ENCODE measurements at regions not wholly inside any gene's neighbourhood (a gene's known extent, or its start where the extent isn't known, plus 50 kb on each side); places are given as distances from the start of the nearest gene placed in this dataset.
"Not testable (repeated sequence)": the region's sequence is repeated elsewhere in the genome, so short reads cannot be mapped to it uniquely, and the experiment has no call there.

DNA sequence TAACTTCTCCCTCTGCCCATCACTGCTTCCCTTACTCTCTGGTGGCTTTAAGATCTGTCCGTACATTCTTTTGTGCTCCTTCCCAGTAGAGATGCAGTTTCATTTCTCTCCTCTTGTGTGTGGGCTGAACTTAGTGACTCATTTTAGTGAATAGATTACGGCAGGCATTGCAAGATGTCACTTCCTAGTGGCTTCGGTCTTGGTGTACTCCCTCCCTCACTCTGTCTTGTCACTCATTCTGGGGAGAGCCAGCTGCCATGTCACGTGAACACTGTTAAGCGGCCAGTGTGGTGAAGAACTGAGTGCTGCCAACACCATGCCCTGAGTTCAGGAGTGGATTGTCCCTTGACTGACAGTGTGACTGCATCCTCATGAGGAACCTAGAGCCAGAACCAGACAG, 115.9 kb downstream of the OTOR start:
- no peak for DNase-seq (ENCODE audit: low read depth)

DNA sequence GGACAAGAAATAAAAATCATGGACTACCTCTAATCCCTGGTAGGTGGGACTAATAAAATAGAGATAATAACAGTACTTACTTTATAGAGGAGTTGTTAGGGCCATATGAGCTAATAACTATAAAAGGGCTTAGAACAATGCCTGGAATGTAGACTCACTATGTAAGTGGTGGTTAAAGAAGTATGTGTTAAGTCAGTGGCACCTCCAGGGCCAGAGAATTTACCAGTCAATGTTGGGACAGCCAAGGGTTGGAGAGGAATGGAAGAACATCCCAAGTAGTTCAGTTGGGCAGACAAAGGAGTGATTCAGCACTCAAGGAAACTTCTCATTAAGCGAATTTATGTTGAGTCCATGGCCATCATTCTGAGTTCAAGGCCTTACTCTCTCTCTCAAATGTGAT, 116.8 kb downstream of the OTOR start:
- no peak for DNase-seq (ENCODE audit: low read depth)

DNA sequence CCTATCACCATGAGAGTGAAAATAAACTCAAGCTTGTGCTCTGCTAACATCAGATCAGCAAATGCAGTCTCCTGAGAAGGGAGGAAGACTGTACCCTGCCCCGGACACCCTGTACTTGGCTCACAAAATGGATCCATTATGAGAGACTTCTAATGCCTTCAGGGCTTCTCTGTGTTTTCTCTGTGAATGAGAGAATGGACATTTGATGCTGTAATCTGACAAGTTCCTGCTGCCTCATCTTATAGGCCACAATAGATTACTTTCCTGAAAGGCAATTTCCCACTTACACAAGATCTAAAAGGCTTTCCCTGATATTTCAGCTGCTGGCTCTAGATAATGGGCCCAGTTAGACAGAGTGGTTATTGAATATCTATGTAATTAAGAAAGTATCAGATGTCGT, 117.2 kb downstream of the OTOR start:
- no peak for DNase-seq (ENCODE audit: low read depth)

DNA sequence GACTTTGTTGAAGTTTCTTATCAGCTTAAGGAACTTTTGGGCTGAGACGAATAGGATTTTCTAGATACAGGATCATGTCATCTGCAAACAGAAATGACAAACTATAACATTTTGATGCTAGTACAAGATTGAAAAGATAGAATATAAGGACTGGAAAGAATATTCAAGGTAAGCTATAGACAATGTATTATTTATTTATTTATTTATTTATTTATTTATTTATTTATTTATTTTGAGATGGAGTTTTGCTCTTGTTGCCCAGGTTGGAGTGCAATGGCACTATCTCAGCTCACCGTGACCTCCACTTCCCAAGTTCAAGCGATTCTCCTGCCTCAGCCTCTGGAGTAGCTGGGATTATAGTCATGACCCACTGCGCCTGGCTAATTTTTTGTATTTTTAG, 125.0 kb downstream of the OTOR start:
- not testable (repeated sequence) for DNase-seq (ENCODE audit: low read depth)

DNA sequence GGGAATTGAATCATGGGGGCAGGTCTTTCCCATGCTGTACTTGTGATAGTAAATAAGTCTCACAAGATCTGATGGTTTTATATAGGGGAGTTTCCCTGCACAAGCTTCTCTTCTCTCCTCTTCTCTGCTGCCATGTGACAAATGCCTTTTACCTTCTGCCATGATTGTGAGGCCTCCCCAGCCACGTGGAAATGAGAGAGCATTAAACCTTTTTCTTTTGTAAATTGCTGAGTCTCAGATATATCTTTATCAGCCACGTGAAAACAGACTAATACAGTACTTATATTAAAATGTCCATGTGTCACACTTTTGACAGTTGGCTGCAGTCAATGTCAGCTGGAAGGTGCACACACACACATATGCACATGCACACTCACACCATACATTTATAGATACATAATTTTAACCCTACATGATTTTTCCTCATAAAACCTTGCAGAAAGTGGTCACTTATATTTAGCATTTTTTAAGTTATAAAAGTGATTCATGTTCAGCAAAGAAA, 128.9 kb downstream of the OTOR start:
- DNase-seq (ENCODE audit: low read depth): no peak

DNA sequence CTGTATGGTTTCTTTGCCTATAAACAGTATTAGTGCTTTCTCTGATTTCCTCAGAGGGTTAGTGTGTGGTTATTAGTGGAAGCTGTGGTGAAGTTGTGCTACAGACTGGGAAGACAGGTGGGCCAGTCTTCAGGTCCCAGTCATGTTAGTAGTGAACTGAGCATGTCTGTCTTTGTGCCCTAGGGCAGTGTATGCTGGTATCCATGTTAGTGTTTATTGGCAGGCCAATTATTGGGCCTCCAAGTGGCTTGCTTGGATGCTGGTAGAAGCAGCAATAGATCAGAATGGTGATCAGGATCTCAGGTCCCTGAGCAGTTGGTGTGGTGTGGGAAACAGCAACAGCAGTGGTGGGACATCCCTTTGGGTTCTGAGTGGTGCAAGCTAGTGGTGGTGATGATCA, 137.6 kb downstream of the OTOR start:
- no peak for DNase-seq (ENCODE audit: low read depth)

DNA sequence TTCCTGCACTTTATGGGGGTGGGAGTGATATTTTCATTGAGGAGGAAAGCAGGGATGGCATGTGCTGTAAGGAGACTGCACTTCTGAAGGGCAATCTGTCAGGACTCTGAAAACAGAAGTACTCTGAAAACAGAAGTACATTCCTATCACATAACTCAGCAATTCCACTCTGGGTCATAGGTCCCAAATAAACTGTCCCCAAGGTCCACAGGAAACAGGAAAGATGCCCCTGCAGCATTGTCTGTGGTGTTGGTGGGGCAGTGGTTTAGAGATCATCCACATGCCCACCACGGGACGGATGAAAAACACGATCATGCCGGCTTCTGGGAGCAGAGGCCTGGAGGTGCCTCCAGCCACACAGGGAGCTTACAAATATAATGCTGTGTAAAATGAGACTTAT, 150.3 kb downstream of the OTOR start:
- DNase-seq (ENCODE audit: low read depth): no peak

DNA sequence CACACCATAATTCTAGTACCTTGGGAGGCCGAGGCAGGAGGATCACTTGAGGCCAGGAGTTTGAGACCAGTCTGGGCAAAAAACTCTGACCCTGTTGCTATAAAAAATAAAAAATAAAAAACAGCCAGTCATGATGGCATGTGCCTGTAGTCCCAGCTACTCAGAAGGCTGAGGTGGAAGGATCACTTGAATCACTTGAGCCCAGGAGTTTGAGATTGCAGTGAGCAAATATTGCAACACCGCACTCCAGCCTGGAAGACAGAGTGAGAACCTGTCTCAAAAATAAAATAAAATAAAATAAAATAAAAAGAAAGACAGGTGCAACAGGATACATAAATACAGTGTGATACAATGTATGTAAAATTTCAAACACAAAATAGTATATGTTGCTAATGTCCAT, 154.5 kb downstream of the OTOR start:
- no peak for DNase-seq (ENCODE audit: low read depth)

DNA sequence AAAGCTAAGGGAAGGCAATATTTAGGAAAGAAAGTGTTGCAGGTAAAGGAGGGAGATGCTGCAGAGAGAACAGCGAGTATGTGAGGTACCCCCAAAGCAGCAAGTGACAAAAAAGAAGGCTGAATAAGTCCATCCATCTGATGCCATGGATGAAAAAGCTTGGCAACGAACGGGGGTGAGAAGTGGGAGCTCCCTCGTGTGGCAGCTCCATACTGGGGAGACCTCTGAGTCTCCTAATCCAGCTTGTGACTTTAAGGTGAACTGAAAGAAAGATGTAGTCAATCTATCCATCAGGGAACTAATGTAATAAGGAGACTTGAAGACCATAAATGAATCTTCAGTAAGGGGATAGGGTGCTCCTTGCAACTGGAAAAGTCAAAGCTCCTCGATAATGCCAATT, 156.6 kb downstream of the OTOR start:
- DNase-seq (ENCODE audit: low read depth): no peak

DNA sequence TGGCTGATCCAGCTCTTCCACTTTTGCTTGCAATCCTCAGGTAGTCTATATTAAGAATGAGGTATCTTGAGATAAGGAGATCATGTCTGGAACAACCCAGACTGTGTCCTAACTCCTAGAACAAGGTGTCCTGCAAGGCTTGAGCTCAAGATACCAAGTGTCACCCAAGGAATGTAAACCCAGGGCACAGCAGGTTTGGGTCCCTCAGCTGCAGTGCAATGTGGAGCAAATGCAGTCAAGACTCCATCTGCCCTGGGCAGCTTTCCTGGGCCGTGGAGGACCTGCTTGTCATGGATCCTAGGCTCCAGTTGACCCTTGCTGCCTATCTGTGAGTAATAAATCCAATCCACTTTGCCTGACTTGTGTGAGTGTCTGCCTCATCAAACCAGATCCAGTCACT, 166.1 kb downstream of the OTOR start:
- no peak for DNase-seq (ENCODE audit: low read depth)

DNA sequence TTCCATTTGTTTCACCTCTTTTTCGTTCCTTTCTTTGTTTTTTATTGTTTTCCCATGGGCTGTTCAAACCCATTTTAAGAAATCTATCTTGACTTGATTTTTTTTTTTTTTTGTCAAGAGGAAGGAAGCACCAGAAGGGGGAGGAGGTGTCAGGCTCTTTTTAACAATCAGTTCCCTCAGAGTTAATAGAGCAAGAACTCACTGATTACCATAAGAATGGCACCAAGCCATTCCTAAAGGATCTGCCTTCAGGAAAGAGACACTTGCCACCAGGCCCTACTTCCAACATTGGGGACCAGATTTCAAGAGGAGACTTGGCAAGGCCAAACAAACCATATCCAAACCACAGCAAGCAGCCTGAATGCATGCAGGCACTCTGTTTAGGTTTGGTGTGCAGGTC, 168.0 kb downstream of the OTOR start:
- no peak for DNase-seq (ENCODE audit: low read depth)

DNA sequence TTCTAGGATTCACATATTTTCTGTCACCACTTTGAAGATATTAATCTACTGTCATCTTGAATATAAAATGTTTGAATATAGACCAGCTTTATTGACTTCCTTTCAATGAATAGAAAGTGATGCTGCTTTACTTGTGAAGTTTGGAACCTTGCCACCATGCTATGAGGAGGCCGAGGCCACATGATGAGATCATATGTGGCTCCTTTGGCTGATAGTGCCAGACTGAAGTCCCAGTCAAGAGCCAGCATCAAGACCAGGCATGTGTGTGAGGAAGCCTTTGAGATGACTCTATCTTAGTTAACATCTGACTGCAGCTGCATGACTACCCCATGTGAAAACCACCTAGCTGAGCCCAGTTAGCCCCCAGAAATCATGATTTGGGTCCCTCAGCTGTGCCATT, 169.5 kb downstream of the OTOR start:
- no peak for DNase-seq (ENCODE audit: low read depth)

DNA sequence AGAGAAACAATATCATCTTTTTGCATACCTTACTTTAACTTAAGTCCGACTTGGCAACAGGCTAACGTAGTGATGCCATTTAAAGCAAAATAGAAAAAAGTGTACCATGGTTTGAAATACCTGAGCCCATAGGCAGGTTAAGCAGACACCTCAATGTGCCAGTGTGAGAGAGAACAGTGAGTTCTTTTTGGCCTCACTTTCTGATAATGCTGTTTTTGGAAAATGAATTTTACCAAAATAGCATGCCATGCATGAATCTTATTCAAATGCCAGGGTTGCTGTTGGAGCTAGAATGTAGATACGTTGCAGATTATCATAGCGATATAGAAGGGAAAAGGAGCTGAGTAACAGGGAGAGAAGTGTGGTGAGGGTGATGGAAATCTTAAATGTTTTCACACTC, 170.2 kb downstream of the OTOR start:
- DNase-seq (ENCODE audit: low read depth): no peak

DNA sequence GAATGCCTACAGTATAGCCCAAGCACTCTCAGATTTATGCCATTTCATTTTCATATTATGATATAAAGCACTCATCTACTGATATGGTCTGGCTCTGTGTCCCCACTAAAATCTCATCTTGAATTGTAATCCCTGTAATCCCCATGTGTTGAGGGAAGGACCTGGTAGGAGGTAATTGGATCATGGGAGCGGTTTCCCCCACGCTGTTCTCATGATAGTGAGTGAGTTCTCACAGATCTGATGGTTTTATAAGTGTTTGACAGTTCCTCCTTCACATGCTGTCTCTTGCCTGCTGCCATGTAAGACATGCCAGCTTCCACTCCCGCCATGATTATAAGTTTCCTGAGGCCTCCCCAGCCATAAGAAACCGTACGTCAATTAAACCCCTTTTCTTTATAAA, 171.7 kb downstream of the OTOR start:
- DNase-seq (ENCODE audit: low read depth): no peak

DNA sequence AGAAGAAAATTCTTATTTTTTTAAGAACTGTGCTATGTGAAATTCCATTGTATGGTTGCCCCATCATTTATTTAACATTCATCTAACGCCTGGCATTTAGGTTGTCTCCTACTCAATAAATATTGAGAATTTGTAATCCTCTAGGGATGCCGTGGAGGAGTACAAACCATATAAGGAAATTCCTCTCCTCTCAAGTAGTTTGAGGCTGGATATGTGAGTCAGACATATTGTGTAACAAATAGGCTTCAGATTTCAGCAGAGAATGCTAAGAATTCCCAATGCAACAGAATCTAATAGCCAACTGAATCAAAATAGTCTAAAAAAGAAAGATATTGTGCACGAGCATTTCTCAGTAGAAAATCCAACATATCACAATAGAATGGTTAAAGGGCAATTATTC, 174.7 kb downstream of the OTOR start:
- no peak for DNase-seq (ENCODE audit: low read depth)

DNA sequence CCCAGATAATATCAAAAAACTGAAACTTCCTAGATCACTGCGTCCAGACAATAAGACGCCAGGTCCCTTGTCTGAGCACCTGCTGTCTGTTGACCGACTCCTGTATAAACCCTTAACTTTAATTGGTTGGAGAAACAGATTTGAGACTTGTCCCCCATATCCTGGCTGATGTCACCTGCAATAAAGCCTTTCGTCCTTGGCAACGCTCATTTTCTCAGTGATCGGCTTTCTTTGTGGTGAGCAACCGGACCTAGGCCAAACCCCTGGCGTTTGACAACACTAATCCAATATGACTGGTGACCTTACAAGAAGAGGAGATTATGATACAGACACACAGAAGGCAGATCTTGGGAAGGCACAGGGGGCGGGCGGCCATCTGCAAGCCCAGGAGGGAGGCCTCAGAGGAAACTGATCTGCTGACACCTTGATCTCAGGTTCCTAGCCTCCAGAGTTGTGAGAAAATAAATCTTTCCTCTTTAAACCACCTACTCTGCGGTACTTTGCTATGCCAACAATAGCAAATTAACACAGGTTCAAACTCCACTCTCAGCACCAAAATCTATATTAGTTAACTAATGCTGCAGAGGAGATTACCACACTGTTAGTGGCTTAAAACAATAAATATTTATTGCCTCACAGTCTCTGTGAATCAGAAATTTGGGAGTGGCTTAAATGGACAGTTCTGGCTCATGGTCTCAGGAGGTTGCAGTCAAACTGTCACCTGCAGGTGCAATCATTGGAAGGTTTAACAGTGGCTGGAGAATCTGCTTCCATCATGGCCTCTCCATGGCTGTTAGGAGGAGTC, 178.7 kb downstream of the OTOR start:
- no peak for DNase-seq (ENCODE audit: low read depth)

DNA sequence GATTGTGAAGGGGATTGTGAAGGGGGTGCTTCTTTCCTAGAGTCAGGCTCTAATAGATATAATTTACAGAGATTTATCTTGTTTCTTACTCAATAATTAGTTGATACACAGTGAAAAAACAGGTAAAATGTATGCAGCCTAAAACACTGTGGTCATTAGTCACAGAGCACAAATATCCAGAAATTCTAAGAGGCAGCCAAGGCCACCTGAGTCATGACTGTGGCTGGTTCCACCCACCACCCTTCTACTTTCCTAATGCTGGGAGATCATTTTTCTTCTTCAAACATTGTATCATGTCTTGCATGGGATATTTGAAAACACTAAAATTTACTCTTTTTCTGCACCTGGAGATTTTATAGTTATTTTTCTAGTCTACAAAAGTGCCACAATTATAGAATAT, 181.6 kb downstream of the OTOR start:
- no peak for DNase-seq (ENCODE audit: low read depth)

DNA sequence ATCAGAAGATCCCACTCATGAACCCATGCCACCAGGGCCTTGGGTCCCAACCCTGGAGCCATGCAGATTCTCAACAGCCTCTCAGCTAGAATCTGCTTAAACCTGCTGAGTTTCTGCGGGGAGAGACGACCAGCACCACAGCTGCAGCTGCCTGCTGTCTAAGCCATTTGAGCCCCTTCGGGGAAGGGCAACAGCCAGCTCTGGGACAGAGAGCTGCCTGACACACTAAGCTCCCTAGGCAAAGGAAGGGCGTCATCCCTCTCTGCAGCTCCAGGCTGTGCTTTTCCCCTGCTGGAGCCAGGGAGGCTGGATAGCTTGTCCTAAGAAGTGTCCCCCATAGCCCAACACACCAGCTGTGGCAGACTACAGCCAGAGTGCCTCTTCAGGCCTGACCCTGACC, 182.5 kb downstream of the OTOR start:
- no peak for DNase-seq (ENCODE audit: low read depth)

DNA sequence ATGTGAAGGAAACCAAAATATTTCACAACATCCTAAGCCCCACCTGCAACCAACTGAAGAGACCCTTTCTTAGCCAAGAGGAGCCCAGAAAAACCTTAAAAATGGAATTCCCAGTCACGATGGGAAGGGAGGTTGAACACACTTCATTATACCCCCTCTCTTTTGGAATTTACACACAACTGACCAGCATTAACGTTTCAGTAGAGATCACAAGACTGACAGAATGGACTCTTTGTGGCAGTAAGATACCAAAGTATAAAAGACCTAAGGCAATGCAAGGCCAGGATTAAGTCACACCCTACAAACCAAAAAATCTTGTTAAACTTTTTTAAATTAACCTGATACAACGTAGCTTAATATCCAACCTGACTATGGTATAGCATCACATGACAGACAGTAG, 190.9 kb downstream of the OTOR start:
- DNase-seq (ENCODE audit: low read depth): no peak

DNA sequence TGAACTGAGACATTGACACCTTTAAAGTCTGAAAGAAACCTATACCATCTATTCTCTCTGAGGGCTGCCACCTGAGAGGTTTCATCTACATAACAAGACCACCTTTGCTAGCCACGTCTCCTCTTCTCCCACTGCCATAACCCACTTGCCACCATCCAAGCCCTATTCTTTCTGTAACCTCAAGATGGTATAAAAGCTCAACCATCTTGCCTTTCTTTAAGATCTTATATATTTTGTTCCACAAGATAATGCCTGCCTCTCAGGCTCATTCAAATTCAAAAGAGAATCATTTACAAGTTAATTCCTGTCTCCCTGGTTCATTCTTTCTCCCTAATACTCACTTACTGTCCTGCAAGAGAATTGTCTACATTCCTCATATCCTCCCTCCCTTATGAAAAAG, 192.5 kb downstream of the OTOR start:
- DNase-seq (ENCODE audit: low read depth): no peak

DNA sequence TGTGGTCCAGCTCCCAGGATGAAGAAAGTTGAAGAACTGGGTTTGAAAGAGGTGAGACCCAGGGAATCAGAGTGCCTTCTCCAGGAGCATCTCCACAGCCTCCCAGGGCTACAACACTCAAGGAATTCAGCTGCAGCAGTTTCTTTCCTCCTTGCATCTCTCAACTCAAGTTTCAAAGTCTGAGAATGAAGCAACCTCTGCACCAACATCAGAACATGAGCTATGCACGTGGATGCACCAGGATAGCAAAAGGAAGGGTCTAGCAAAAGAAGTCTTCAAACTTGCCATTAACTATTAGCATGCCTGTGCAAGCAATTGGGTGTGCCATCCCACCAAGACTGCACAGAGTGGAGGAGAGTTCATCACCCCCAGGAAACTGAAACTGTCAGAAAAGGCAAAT, 193.9 kb downstream of the OTOR start:
- DNase-seq (ENCODE audit: low read depth): no peak

DNA sequence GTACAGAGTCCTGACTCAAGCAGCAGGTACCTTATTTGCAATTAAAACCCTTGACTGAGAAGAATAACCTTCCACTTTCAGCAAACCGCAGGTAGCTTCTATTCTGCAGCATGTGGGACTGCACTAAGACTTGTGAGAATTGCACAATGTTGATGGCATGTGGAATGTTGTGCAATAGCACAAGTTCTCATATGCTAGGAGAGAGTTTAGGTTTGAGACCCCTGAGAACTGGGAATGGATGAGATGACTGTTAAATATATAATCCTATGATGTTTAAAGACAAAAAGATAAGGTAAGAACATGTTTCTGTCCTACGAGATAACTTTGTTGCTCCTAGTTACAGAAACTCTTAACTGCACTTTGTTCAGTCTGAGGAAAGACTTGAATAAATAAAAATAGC, 194.6 kb downstream of the OTOR start:
- no peak for DNase-seq (ENCODE audit: low read depth)

DNA sequence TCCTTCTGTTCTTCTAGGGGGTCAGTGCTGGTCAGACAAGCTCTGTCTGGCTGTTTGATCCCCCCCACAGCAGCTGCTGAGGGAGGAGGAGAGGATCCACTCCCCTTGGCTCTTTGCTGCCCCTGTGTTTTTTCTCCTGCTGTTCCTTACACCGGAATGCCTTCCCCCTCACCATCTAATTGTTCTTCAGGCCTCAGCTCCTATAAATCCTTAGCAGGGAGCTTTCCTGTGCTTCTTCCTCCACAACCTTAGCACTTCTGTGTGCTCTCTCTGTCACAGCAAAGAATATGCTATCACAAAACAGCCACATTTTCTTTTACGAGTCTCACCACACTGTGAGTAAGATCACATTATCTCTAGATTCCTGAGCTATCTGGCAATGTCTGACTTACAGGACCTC, 196.6 kb downstream of the OTOR start:
- DNase-seq (ENCODE audit: low read depth): no peak

DNA sequence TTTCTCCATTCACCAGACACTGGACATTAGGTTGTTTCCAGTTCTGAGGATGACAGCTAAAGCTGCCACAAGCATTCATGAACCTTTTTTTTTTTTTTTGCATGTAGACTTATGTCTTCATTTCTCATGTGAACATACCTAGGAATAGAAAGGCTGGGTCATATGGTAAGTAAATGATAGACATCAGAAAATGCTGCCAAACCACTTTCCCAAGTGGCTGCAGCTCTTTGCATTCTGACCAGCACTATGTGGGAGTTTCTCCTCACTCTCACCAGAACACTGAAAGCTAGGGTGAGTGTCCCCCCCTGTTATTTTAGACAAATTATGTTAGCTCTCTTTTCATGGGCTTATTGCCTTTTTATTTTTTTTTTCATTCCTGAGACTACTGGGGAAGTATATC, 197.5 kb downstream of the OTOR start:
- DNase-seq (ENCODE audit: low read depth): no peak
